Rectal smooth muscle tissue (tissue), 1 donor: ENCODE measurements at regions not wholly inside any gene's neighbourhood (a gene's known extent, or its start where the extent isn't known, plus 50 kb on each side); places are given as distances from the start of the nearest gene placed in this dataset.
"Not testable (repeated sequence)": the region's sequence is repeated elsewhere in the genome, so short reads cannot be mapped to it uniquely, and the experiment has no call there.

Source experiments
- H3K27ac ChIP-seq: one replicate; pipeline ENCODE4 v1.7.0; 2013; ENCODE audit warnings: low read depth, low read length, inconsistent platforms
- H3K27me3 ChIP-seq: one replicate; pipeline ENCODE4 v1.7.0; 2013; ENCODE audit warnings: low read length; ENCODE audit not compliant: control insufficient read depth, insufficient read depth
- H3K36me3 ChIP-seq: one replicate; pipeline ENCODE4 v1.7.0; 2013; ENCODE audit warnings: low read length; ENCODE audit not compliant: control insufficient read depth, insufficient read depth
- H3K4me1 ChIP-seq: one replicate; pipeline ENCODE4 v1.7.0; 2013; ENCODE audit warnings: low read length; ENCODE audit not compliant: control insufficient read depth, insufficient read depth
- H3K4me3 ChIP-seq: one replicate; pipeline ENCODE4 v1.7.0; 2013; ENCODE audit warnings: low read length
- H3K9ac ChIP-seq: one replicate; pipeline ENCODE4 v1.7.0; 2013; ENCODE audit warnings: low read length

GRCh38 chr6:134557509-134557908 lies 239.6 kb upstream of the SGK1 start:
- H3K36me3 ChIP-seq, result no peaks in the 10 kb centered on the region
- H3K27me3 ChIP-seq, result no peaks in the 10 kb centered on the region
- H3K4me1 ChIP-seq, result no peaks in the 10 kb centered on the region
- H3K9ac ChIP-seq, result no peak overlapping the region
- no peak overlapping the region for H3K4me3 ChIP-seq
- H3K27ac ChIP-seq, result no peak overlapping the region

GRCh38 chr6:134555672-134556071 lies 237.8 kb upstream of the SGK1 start:
- H3K4me1 ChIP-seq, result no peaks in the 10 kb centered on the region
- H3K4me3 ChIP-seq, result no peak overlapping the region
- no peak overlapping the region for H3K27ac ChIP-seq
- H3K27me3 ChIP-seq, result no peaks in the 10 kb centered on the region
- no peaks in the 10 kb centered on the region for H3K36me3 ChIP-seq
- H3K9ac ChIP-seq, result no peak overlapping the region

- no peaks in the 10 kb centered on the region for H3K27me3 ChIP-seq
- no peak overlapping the region for H3K27ac ChIP-seq
- no peaks in the 10 kb centered on the region for H3K4me1 ChIP-seq
- no peak overlapping the region for H3K9ac ChIP-seq
- H3K36me3 ChIP-seq, result no peaks in the 10 kb centered on the region
- no peak overlapping the region for H3K4me3 ChIP-seq
Observed at GRCh38 chr6:134553936-134554335, 236.0 kb upstream of the SGK1 start.

GRCh38 chr6:134551245-134551960 lies 233.5 kb upstream of the SGK1 start:
- no peak overlapping the region for H3K9ac ChIP-seq
- H3K27ac ChIP-seq, result no peak overlapping the region
- no peaks in the 10 kb centered on the region for H3K27me3 ChIP-seq
- no peaks in the 10 kb centered on the region for H3K36me3 ChIP-seq
- H3K4me3 ChIP-seq, result no peak overlapping the region
- no peaks in the 10 kb centered on the region for H3K4me1 ChIP-seq

GRCh38 chr6:134550604-134551003 lies 232.7 kb upstream of the SGK1 start:
- no peaks in the 10 kb centered on the region for H3K27me3 ChIP-seq
- no peaks in the 10 kb centered on the region for H3K36me3 ChIP-seq
- no peak overlapping the region for H3K27ac ChIP-seq
- no peaks in the 10 kb centered on the region for H3K4me1 ChIP-seq
- H3K4me3 ChIP-seq, result no peak overlapping the region
- H3K9ac ChIP-seq, result no peak overlapping the region

GRCh38 chr6:134549854-134550253 lies 231.9 kb upstream of the SGK1 start:
- H3K4me3 ChIP-seq, result no peak overlapping the region
- no peak overlapping the region for H3K9ac ChIP-seq
- no peaks in the 10 kb centered on the region for H3K4me1 ChIP-seq
- no peaks in the 10 kb centered on the region for H3K36me3 ChIP-seq
- H3K27ac ChIP-seq, result no peak overlapping the region
- no peaks in the 10 kb centered on the region for H3K27me3 ChIP-seq

- H3K27me3 ChIP-seq, result no peaks in the 10 kb centered on the region
- H3K36me3 ChIP-seq, result no peaks in the 10 kb centered on the region
- no peak overlapping the region for H3K4me3 ChIP-seq
- H3K4me1 ChIP-seq, result no peaks in the 10 kb centered on the region
- H3K9ac ChIP-seq, result no peak overlapping the region
- no peak overlapping the region for H3K27ac ChIP-seq
Observed at GRCh38 chr6:134546962-134547645, 229.2 kb upstream of the SGK1 start.

- Histone ChIP-seq H3K36me3 (no peaks in the 10 kb centered on the region), H3K27me3 (no peaks in the 10 kb centered on the region), H3K27ac (no peak overlapping the region), H3K9ac (no peak overlapping the region), H3K4me1 (no peaks in the 10 kb centered on the region), H3K4me3 (no peak overlapping the region)
Observed at GRCh38 chr6:134544737-134545136, 226.8 kb upstream of the SGK1 start.

GRCh38 chr6:134543128-134543527 lies 225.2 kb upstream of the SGK1 start:
- no peak overlapping the region for H3K9ac ChIP-seq
- H3K27ac ChIP-seq, result no peak overlapping the region
- no peak overlapping the region for H3K4me3 ChIP-seq
- no peaks in the 10 kb centered on the region for H3K4me1 ChIP-seq
- no peaks in the 10 kb centered on the region for H3K36me3 ChIP-seq
- no peaks in the 10 kb centered on the region for H3K27me3 ChIP-seq

- Histone ChIP-seq H3K36me3 (no peaks in the 10 kb centered on the region), H3K9ac (no peak overlapping the region), H3K4me3 (no peak overlapping the region), H3K27ac (no peak overlapping the region), H3K27me3 (no peaks in the 10 kb centered on the region), H3K4me1 (no peaks in the 10 kb centered on the region)
Observed at GRCh38 chr6:134541001-134541400, 223.1 kb upstream of the SGK1 start.

- no peak overlapping the region for H3K9ac ChIP-seq
- H3K4me1 ChIP-seq, result no peaks in the 10 kb centered on the region
- H3K27ac ChIP-seq, result no peak overlapping the region
- H3K27me3 ChIP-seq, result no peaks in the 10 kb centered on the region
- H3K36me3 ChIP-seq, result no peaks in the 10 kb centered on the region
- H3K4me3 ChIP-seq, result no peak overlapping the region
Observed at GRCh38 chr6:134539865-134540323, 222.0 kb upstream of the SGK1 start.

- H3K27ac ChIP-seq, H3K4me1 ChIP-seq, H3K36me3 ChIP-seq, H3K4me3 ChIP-seq, H3K9ac ChIP-seq, H3K27me3 ChIP-seq: not testable (repeated sequence)
Observed at GRCh38 chr6:134537765-134538164, 219.9 kb upstream of the SGK1 start.

GRCh38 chr6:134537146-134537555 lies 219.2 kb upstream of the SGK1 start:
- Histone ChIP-seq H3K27ac (no peak overlapping the region), H3K4me3 (no peak overlapping the region), H3K27me3 (no peaks in the 10 kb centered on the region)

More at GRCh38 chr6:134537146-134537555, 219.2 kb upstream of the SGK1 start:
- Histone ChIP-seq H3K9ac (no peak overlapping the region), H3K4me1 (no peaks in the 10 kb centered on the region), H3K36me3 (no peaks in the 10 kb centered on the region)
